GM12872 (cell line): ENCODE measurements at regions not wholly inside any gene's neighbourhood (a gene's known extent, or its start where the extent isn't known, plus 50 kb on each side); places are given as distances from the start of the nearest gene placed in this dataset.

Experiments
- CTCF ChIP-seq: IDR thresholded peaks from 3 replicates; pipeline ENCODE4 v1.5.1; 2011; ENCODE audit warnings: low read depth, mild to moderate bottlenecking, low read length, moderate library complexity; ENCODE audit not compliant: insufficient read depth

GRCh38 chr5:39489263-39489662 lies 64.5 kb upstream of the DAB2 start:
- no peak for TF ChIP-seq CTCF

GRCh38 chr5:39486790-39487189 lies 62.0 kb upstream of the DAB2 start:
- TF ChIP-seq CTCF, result no peak

- TF ChIP-seq CTCF, result no peak
Observed at GRCh38 chr5:39486361-39486760, 61.6 kb upstream of the DAB2 start.

DNA sequence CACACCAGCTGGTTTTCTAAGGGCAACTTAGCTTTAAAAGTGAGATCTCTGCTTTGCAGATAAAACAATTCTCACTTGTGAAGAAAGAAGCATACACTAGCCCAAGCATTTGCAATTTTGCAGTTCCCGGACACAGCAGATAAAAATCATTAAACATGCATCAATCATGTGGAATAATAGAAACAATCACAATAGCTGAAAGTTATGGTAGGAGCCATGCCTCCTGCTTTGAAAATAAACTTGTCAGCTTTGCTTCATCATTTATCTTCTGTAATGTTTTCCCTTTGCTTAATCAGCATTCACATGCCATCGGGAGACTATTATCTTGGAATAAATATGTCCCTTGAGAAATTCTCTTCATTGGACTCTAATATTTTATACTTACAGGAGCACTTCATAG lies 60.3 kb upstream of the DAB2 start:
- TF ChIP-seq CTCF, result no peak

GRCh38 chr5:39484673-39485072 lies 59.9 kb upstream of the DAB2 start:
- TF ChIP-seq CTCF, result no peak

DNA sequence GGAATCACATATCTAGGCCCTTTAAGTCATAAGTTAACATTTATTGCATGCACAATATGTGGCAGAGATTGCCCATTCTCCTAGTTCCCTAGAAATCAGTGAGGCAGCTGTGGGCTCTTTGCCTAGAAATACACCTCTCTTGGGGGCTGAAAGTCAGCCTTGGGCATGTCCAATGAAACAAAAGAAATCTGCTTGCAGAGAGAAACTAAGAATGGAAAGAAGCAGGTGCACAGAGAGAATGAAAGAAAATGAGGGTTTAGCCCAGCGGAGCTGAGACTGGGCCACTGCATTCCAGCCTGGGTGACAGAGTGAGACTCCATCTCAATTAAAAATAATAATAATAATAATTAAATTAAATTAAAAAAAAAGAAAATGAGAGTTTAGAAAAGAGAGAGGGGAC lies 57.3 kb upstream of the DAB2 start:
- TF ChIP-seq CTCF, result no peak

DNA sequence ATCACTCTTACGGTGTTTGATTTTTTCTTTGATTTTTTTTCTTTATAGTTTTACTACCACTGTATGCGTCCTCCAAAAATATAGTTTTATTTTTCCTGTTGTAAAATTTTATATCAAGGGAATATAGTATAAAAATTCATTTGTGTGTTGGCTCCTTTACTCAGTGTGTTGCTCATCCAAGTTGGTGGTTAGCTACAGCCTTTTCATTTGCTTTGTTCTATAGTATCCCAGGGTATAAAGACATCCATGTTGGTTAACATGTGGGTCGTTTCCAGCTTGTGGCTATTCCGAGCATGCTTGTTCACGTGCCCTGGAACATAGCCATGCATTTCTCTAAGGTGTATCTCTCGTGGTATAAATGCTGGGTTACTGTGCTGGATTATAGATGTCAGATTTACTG lies 54.8 kb upstream of the DAB2 start:
- no peak for TF ChIP-seq CTCF

- TF ChIP-seq CTCF, result no peak
Observed at GRCh38 chr5:39478863-39479262, 54.1 kb upstream of the DAB2 start.
